ENCODE measurements at regions not wholly inside any gene's neighbourhood (a gene's known extent, or its start where the extent isn't known, plus 50 kb on each side); places are given as distances from the start of the nearest gene placed in this dataset.

- in situ Hi-C loops (cut with HindIII; ENCODE audit: low pct_ligation_motif_present, low pct_unique_long_range_greater_than_20kb, low sequenced_read_pairs): no loop called here
- no peak for DNase-seq
Observed at GRCh38 chr6:99219788-99220187, 129.7 kb downstream of the FAXC start.

DNA sequence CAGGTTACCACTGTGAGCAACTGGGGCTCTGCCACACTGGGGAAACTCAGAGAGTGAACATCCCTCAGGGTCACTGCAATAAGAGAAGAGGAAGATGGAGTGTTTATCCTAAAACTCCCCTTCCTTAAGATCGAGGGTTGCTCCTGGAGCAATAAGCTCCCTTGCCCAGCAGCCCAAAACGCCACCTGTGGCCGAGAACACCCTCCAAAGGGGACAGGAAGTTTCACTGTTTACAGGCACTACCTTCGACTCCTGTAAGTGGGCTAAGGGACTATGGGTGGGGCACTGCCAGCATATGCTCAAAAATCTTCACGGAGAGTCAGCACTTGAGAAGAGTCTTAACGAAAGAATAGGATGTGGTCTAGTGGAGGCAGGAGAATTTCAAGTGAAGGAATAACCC is 132.5 kb downstream of the FAXC start:
- in situ Hi-C loops (cut with HindIII; ENCODE audit: low pct_ligation_motif_present, low pct_unique_long_range_greater_than_20kb, low sequenced_read_pairs): no loop called here

GRCh38 chr6:99195986-99196655 is 153.4 kb downstream of the FAXC start:
- in situ Hi-C loops (cut with HindIII; ENCODE audit: low pct_ligation_motif_present, low pct_unique_long_range_greater_than_20kb, low sequenced_read_pairs): no loop called here
- no peak for DNase-seq

More for the DNA sequence above, 132.5 kb downstream of the FAXC start:
- DNase-seq: no peak

DNA sequence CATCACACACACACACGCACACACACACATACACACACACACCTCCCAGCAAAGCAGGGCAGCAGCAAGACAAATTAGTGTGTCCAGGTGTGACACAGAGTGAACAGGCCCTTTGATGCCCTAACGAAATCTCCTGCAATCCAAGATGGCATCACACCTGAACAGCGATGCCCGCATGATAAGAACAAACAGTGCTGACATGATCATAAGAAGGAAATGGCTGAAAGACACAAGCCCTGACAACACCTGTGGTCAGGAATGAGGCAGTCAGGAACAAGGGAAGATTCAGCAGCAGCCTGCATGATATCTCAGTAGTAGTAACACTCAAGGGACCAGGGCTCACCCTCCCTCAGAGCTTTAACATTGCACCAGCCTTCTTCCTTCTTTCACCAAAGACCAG is 156.9 kb downstream of the FAXC start:
- in situ Hi-C loops (cut with HindIII; ENCODE audit: low pct_ligation_motif_present, low pct_unique_long_range_greater_than_20kb, low sequenced_read_pairs): no loop called here
- no peak for DNase-seq

DNA sequence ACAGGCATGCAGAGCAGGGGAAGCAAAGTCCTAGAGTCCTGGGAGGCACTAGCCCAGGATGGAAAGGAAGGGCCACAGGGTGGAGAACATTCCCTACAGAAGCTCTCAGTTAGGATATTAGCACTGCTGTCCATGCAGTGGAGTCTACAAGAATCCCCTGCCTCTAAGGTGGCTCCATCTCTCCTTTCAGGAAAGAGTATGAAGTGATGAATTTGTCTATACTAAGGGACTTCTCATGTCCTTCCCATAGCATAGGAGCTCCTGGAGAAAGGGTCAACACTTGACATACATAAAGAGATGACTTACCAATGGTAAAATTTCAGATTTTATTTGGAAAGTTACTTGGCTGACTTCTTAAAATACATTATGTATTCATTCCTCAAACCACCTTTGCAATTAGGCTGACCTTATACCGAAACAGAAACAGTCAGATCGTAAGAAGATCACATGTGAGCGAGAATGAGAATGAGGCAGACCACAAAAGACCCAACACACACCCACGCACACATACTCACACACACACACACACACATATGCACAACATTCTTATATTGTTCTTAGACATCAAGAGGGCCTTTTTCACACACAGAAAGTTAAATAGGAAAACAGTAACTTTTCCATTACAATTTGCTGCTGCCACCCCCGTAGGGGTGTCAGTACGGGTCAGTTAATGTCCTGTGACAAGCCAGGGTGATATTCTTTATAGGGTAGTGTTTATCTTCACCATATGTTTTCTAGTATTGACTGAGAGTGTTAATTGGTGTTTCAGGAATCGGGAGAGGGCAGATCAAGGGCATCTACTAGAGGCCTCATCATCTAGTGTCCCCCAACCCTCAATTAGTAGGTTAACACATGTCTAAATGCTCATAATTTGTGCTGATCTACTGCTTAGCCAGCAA is 159.4 kb downstream of the FAXC start:
- in situ Hi-C loops (cut with HindIII; ENCODE audit: low pct_ligation_motif_present, low pct_unique_long_range_greater_than_20kb, low sequenced_read_pairs): no loop called here
- DNase-seq: no peak

DNA sequence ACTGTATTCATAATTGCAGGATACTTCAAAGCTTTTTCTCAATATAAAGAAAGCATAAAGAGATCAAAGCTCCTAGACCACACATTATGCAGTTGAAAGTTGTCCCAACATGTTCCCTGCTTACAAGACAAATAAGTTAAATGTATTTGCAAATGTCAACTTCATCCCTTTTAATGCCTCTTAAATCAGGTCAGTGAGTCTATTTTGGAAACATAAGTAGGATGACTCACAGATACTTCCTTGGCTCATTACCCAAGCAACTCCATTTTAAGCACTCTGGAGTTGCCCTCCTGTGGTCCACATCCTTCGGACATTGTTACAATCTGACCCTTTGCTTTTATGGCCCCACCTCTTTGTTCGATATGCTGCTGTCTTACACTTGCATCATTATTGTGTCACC is 162.0 kb downstream of the FAXC start:
- no peak for DNase-seq

DNA sequence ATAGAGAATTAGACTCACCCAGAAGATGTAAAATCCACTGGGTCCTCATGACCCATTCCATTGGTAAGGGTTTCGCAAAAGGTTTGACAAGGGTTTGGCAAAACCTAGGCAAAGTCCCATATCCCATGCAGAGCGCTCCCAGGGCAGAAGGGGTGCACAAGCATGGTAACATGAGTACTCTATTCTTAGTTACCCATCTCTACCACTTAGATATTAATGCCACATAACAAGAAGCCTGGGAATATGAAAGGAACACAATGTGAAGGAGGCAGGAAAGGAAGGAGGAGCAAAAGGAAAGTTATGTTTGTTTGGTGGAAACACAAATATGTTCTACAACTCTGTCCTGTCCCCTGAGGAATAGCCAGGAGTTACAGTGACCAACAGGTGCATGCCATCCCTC is 163.1 kb downstream of the FAXC start:
- in situ Hi-C loops (cut with HindIII; ENCODE audit: low pct_ligation_motif_present, low pct_unique_long_range_greater_than_20kb, low sequenced_read_pairs): no loop called here
- no peak for DNase-seq

More for the DNA sequence above, 162.0 kb downstream of the FAXC start:
- in situ Hi-C loops (cut with HindIII; ENCODE audit: low pct_ligation_motif_present, low pct_unique_long_range_greater_than_20kb, low sequenced_read_pairs): no loop called here

GRCh38 chr6:99185525-99185924 is 163.9 kb downstream of the FAXC start:
- in situ Hi-C loops (cut with HindIII; ENCODE audit: low pct_ligation_motif_present, low pct_unique_long_range_greater_than_20kb, low sequenced_read_pairs): no loop called here
- no peak for DNase-seq

- in situ Hi-C loops (cut with HindIII; ENCODE audit: low pct_ligation_motif_present, low pct_unique_long_range_greater_than_20kb, low sequenced_read_pairs): no loop called here
Observed at GRCh38 chr6:99184696-99185095, 164.8 kb downstream of the FAXC start.

GRCh38 chr6:99183066-99183465 is 166.4 kb downstream of the FAXC start:
- in situ Hi-C loops (cut with HindIII; ENCODE audit: low pct_ligation_motif_present, low pct_unique_long_range_greater_than_20kb, low sequenced_read_pairs): no loop called here
- DNase-seq: no peak

More at GRCh38 chr6:99184696-99185095, 164.8 kb downstream of the FAXC start:
- no peak for DNase-seq

- no peak for DNase-seq
Observed at GRCh38 chr6:99181174-99181573, 168.3 kb downstream of the FAXC start.

DNA sequence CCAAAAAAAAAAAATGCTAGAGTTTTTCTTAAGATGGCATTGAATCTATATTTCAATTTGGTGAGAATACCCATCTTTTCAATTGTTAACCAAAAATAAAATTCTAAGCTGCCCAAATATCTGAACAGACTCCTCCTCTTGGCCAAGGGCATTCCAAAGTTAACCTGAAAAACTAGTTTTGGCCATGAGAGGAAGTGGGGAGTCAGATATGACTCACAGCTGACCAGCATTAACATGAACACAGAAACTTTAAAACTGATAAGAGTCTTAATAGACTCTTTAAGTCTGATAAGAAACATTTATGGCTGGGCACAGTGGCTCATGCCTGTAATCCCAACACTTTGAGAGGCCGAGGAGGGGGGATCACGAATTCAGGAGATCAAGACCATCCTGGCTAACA is 171.3 kb downstream of the FAXC start:
- in situ Hi-C loops (cut with HindIII; ENCODE audit: low pct_ligation_motif_present, low pct_unique_long_range_greater_than_20kb, low sequenced_read_pairs): no loop called here
- no peak for DNase-seq

More at GRCh38 chr6:99181174-99181573, 168.3 kb downstream of the FAXC start:
- in situ Hi-C loops (cut with HindIII; ENCODE audit: low pct_ligation_motif_present, low pct_unique_long_range_greater_than_20kb, low sequenced_read_pairs): no loop called here

GRCh38 chr6:99177736-99178135 is 171.7 kb downstream of the FAXC start:
- no peak for DNase-seq
- in situ Hi-C loops (cut with HindIII; ENCODE audit: low pct_ligation_motif_present, low pct_unique_long_range_greater_than_20kb, low sequenced_read_pairs): no loop called here

GRCh38 chr6:99165838-99166237 is 183.6 kb downstream of the FAXC start:
- no peak for DNase-seq
- in situ Hi-C loops (cut with HindIII; ENCODE audit: low pct_ligation_motif_present, low pct_unique_long_range_greater_than_20kb, low sequenced_read_pairs): no loop called here

GRCh38 chr6:99152347-99152643 is 197.2 kb downstream of the FAXC start:
- in situ Hi-C loops (cut with HindIII; ENCODE audit: low pct_ligation_motif_present, low pct_unique_long_range_greater_than_20kb, low sequenced_read_pairs): no loop called here
- DNase-seq: no peak

DNA sequence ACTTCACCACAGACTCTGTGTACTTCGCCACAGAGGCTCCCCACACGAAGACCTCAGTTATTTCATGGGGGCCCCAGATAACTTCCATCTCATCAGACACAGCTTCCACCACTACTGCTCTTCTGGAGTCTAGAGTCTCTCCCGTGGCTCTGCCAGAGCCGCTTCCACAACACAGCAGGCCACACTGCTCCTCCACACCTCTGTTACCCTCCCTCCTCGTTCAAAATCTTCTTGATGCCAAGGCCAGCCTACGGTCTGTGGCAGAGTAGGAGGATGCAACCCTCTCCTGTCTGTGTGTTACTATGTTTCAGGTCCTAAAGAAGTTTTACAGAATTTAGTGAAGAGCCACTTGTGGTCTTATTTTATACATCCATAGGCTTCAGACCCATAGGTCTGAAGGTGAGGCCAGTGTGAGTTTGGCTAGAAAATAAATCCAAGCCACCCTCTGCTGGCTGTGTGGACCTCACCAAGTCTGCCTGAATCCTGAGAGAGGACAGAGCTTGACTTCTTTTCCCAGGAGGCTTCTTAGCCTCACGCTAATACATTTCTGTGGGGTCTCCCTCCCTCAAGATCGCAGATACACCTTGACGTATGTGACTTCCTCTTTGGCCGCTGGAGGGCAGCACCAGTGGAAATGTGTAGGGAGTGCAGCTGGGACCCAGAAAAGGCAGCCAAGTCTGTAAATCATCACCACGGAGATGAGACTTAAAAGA is 197.7 kb downstream of the FAXC start:
- in situ Hi-C loops (cut with HindIII; ENCODE audit: low pct_ligation_motif_present, low pct_unique_long_range_greater_than_20kb, low sequenced_read_pairs): no loop called here
- DNase-seq: peak; percentile 63

- in situ Hi-C loops (cut with HindIII; ENCODE audit: low pct_ligation_motif_present, low pct_unique_long_range_greater_than_20kb, low sequenced_read_pairs): no loop called here
- DNase-seq: no peak
Observed at GRCh38 chr6:99148761-99149160, 200.7 kb downstream of the FAXC start.

DNA sequence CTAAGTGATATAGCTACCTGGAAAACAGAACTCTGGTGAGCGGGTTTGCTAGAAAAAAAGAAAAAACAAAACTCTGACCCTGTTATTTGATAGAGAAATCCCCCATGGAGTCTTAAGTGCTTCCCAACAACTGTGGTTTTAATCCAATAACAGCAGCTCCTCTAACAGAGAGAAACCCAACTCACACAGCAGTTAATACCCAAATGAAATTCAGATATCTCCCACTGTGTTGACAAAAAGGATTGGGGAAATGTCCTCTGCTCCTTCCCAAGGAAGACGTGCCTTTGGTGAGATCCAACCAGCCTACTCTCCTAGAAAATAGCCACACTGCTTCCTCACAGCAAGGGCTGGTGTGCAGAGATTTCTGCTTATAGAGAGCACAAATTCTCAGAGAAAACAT is 200.4 kb upstream of the FBXL4 start:
- in situ Hi-C loops (cut with HindIII; ENCODE audit: low pct_ligation_motif_present, low pct_unique_long_range_greater_than_20kb, low sequenced_read_pairs): no loop called here
- DNase-seq: no peak

DNA sequence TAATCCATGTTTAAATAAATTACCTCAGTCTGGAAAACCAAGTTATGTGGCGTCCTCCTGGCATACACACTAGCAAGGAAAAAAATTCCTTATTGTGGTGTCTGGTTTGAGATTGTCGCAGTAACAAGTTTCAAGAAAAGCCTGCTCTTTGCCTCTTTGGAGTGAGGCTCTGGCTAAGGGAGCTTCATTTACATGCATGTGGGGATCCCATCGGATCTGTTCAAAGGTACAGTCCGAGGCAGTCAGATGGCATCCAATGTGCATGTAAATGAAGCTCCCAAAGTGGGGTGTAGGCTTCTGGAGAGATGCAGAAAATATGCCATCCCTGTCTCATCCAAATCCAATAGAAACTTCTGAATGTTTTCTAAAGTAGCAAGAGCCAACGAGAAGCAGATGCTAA is 199.5 kb upstream of the FBXL4 start:
- no peak for DNase-seq
- in situ Hi-C loops (cut with HindIII; ENCODE audit: low pct_ligation_motif_present, low pct_unique_long_range_greater_than_20kb, low sequenced_read_pairs): no loop called here

All from ACHN (cell line).